ENCODE measurements at regions not wholly inside any gene's neighbourhood (a gene's known extent, or its start where the extent isn't known, plus 50 kb on each side); places are given as distances from the start of the nearest gene placed in this dataset.

- TF ChIP-seq CTCF (IDR thresholded peaks at IDR 0.05; ENCODE audit: insufficient read depth, low read depth, low read length, missing control alignments): no peak
- DNase-seq (ENCODE audit: low read depth): no peak
- no peak overlapping the region for H3K4me3 ChIP-seq (ENCODE audit: low read length)
Measured at GRCh38 chr12:125573271-125573670, 508.0 kb downstream of the AACS start.

GRCh38 chr12:125577334-125577733, 512.1 kb downstream of the AACS start:
- H3K4me3 ChIP-seq (ENCODE audit: low read length): no peak overlapping the region
- no peak for TF ChIP-seq CTCF (IDR thresholded peaks at IDR 0.05; ENCODE audit: insufficient read depth, low read depth, low read length, missing control alignments)
- DNase-seq (ENCODE audit: low read depth): no peak

GRCh38 chr12:125579916-125580315, 514.7 kb downstream of the AACS start:
- no peak for DNase-seq (ENCODE audit: low read depth)
- no peak overlapping the region for H3K4me3 ChIP-seq (ENCODE audit: low read length)
- no peak for TF ChIP-seq CTCF (IDR thresholded peaks at IDR 0.05; ENCODE audit: insufficient read depth, low read depth, low read length, missing control alignments)

- no peak for TF ChIP-seq CTCF (IDR thresholded peaks at IDR 0.05; ENCODE audit: insufficient read depth, low read depth, low read length, missing control alignments)
- DNase-seq (ENCODE audit: low read depth): no peak
- no peak overlapping the region for H3K4me3 ChIP-seq (ENCODE audit: low read length)
Measured at GRCh38 chr12:125583071-125583470, 517.8 kb downstream of the AACS start.

GRCh38 chr12:125586441-125586840, 521.2 kb downstream of the AACS start:
- no peak overlapping the region for H3K4me3 ChIP-seq (ENCODE audit: low read length)
- TF ChIP-seq CTCF (IDR thresholded peaks at IDR 0.05; ENCODE audit: insufficient read depth, low read depth, low read length, missing control alignments): no peak
- DNase-seq (ENCODE audit: low read depth): no peak

GRCh38 chr12:125593269-125593668, 528.0 kb downstream of the AACS start:
- DNase-seq (ENCODE audit: low read depth): no peak
- H3K4me3 ChIP-seq (ENCODE audit: low read length): no peak overlapping the region
- TF ChIP-seq CTCF (IDR thresholded peaks at IDR 0.05; ENCODE audit: insufficient read depth, low read depth, low read length, missing control alignments): no peak

GRCh38 chr12:125604976-125605375, 539.7 kb downstream of the AACS start:
- no peak for TF ChIP-seq CTCF (IDR thresholded peaks at IDR 0.05; ENCODE audit: insufficient read depth, low read depth, low read length, missing control alignments)
- DNase-seq (ENCODE audit: low read depth): no peak
- H3K4me3 ChIP-seq (ENCODE audit: low read length): no peak overlapping the region

Measured in epithelial cell of esophagus (primary cell).